GM21360 (cell line): ENCODE measurements at regions not wholly inside any gene's neighbourhood (a gene's known extent, or its start where the extent isn't known, plus 50 kb on each side); places are given as distances from the start of the nearest gene placed in this dataset.
"Not testable (repeated sequence)": the region's sequence is repeated elsewhere in the genome, so short reads cannot be mapped to it uniquely, and the experiment has no call there.

ENCODE experiments used
- ATAC-seq: cut with Tn5 transposase; IDR thresholded peaks from one replicate; pipeline ENCODE4 v1.9.1; 2021; ENCODE audit warnings: mild to moderate bottlenecking, moderate library complexity; ENCODE audit not compliant: unreplicated experiment

DNA sequence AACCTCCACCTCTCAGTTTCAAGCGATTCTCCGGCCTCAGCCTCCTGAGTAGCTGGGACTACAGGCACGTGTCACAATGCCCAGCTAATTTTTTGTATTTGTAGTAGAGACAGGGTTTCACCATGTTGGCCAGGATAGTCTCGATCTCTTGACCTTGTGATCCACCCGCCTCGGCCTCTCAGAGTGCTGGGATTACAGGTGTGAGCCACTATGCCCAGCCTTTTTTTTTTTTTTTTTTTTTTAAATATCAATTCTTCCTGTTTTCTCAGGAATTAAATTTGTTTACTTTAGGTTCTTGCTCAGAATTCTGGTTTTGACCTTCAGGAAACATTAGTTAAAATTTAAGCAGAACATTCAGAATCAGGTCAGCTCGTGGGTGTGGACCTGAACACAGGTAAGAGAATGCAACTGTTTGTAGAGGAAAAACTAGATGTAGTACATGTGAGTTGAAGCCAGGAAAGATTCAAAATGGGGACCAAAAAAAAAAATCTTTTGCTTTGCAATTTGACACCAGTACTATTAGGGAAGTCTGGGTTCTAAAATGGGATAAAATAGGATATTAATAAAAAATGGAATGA is 65.5 kb upstream of the ERV3-1 start:
- ATAC-seq = not testable (repeated sequence)

- not testable (repeated sequence) for ATAC-seq
Observed at GRCh38 chr7:65069476-65069875, 63.0 kb upstream of the ERV3-1 start.

DNA sequence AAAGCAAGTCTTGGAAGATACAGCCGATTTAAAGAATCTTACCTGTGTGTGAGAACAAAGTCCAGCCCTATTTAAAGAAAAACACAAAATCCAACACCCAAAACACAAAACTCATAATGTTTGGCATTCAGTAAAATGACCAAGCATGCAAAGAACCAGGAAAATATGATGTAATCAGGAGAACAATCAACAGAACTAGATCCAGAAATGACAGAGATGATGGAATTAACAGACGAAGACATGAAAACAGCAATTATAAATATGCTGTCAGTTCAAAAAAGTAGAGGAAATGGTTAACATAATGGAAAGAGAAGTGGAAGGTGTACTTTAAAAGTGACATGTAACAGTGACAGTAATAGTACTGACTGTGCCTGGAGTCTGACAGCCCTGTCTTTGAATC is 56.1 kb upstream of the ERV3-1 start:
- ATAC-seq = not testable (repeated sequence)

DNA sequence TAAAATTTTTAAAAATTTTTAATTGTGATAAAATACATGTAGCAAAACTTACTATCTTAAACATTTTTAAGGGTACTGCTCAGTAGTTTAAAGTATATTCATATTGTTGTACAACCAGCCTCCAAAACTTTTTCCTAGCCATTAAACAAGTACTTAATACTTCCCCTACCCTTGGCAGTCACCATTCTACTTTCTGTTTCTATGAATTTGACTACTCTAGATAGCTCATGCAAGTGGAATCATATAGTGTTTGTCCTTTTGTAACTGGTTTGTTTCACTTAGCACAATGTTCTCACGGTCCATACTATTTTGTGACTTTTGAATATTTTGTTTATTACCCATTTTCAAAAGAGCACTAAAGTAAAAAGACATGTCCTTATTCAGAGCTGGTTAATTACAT is 52.8 kb upstream of the ERV3-1 start:
- not testable (repeated sequence) for ATAC-seq
